ENCODE measurements at regions not wholly inside any gene's neighbourhood (a gene's known extent, or its start where the extent isn't known, plus 50 kb on each side); places are given as distances from the start of the nearest gene placed in this dataset.

GRCh38 chr4:188804861-188805260 lies 665.6 kb downstream of the TRIML1 start:
- no peak overlapping the region for H3K27ac Mint-ChIP-seq (ENCODE audit: unreplicated experiment)
- no peak for TF ChIP-seq CTCF (IDR thresholded peaks at IDR 0.05; ENCODE audit: partially characterized antibody, unreplicated experiment)
- no peaks in the 10 kb centered on the region for H3K27me3 Mint-ChIP-seq (ENCODE audit: unreplicated experiment)
- H3K9me3 Mint-ChIP-seq (ENCODE audit: unreplicated experiment) = no peaks in the 10 kb centered on the region
- H3K4me3 Mint-ChIP-seq (ENCODE audit: unreplicated experiment) = no peak overlapping the region
- DNase-seq = no peak
- no peaks in the 10 kb centered on the region for H3K36me3 Mint-ChIP-seq (ENCODE audit: unreplicated experiment)
- H3K4me1 Mint-ChIP-seq (ENCODE audit: low read depth, unreplicated experiment) = peaks cover 3% of the 10 kb centered on the region

- no peak overlapping the region for H3K4me3 Mint-ChIP-seq (ENCODE audit: unreplicated experiment)
- H3K27me3 Mint-ChIP-seq (ENCODE audit: unreplicated experiment) = no peaks in the 10 kb centered on the region
- H3K9me3 Mint-ChIP-seq (ENCODE audit: unreplicated experiment) = no peaks in the 10 kb centered on the region
- no peak for DNase-seq
- H3K27ac Mint-ChIP-seq (ENCODE audit: unreplicated experiment) = no peak overlapping the region
- TF ChIP-seq CTCF (IDR thresholded peaks at IDR 0.05; ENCODE audit: partially characterized antibody, unreplicated experiment) = no peak
- no peaks in the 10 kb centered on the region for H3K36me3 Mint-ChIP-seq (ENCODE audit: unreplicated experiment)
- H3K4me1 Mint-ChIP-seq (ENCODE audit: low read depth, unreplicated experiment) = peaks cover 3% of the 10 kb centered on the region
Measured at GRCh38 chr4:188811121-188811520, 671.9 kb downstream of the TRIML1 start.

- DNase-seq = no peak
- H3K27ac Mint-ChIP-seq (ENCODE audit: unreplicated experiment) = no peak overlapping the region
- no peak for TF ChIP-seq CTCF (IDR thresholded peaks at IDR 0.05; ENCODE audit: partially characterized antibody, unreplicated experiment)
- no peak overlapping the region for H3K4me3 Mint-ChIP-seq (ENCODE audit: unreplicated experiment)
- H3K9me3 Mint-ChIP-seq (ENCODE audit: unreplicated experiment) = no peaks in the 10 kb centered on the region
- no peaks in the 10 kb centered on the region for H3K27me3 Mint-ChIP-seq (ENCODE audit: unreplicated experiment)
- peaks cover 3% of the 10 kb centered on the region for H3K4me1 Mint-ChIP-seq (ENCODE audit: low read depth, unreplicated experiment)
- H3K36me3 Mint-ChIP-seq (ENCODE audit: unreplicated experiment) = no peaks in the 10 kb centered on the region
Measured at GRCh38 chr4:188812644-188813043, 673.4 kb downstream of the TRIML1 start.

GRCh38 chr4:188818300-188818699 lies 679.1 kb downstream of the TRIML1 start:
- no peak for TF ChIP-seq CTCF (IDR thresholded peaks at IDR 0.05; ENCODE audit: partially characterized antibody, unreplicated experiment)
- Mint-ChIP-seq H3K4me1 (ENCODE audit: low read depth, unreplicated experiment) (no peaks in the 10 kb centered on the region), H3K9me3 (ENCODE audit: unreplicated experiment) (no peaks in the 10 kb centered on the region), H3K27me3 (ENCODE audit: unreplicated experiment) (no peaks in the 10 kb centered on the region), H3K27ac (ENCODE audit: unreplicated experiment) (no peak overlapping the region), H3K4me3 (ENCODE audit: unreplicated experiment) (no peak overlapping the region), H3K36me3 (ENCODE audit: unreplicated experiment) (no peaks in the 10 kb centered on the region)
- DNase-seq = no peak

- no peak for DNase-seq
- Mint-ChIP-seq H3K27ac (ENCODE audit: unreplicated experiment) (no peak overlapping the region), H3K9me3 (ENCODE audit: unreplicated experiment) (no peaks in the 10 kb centered on the region), H3K4me3 (ENCODE audit: unreplicated experiment) (no peak overlapping the region), H3K4me1 (ENCODE audit: low read depth, unreplicated experiment) (no peaks in the 10 kb centered on the region), H3K36me3 (ENCODE audit: unreplicated experiment) (no peaks in the 10 kb centered on the region), H3K27me3 (ENCODE audit: unreplicated experiment) (no peaks in the 10 kb centered on the region)
- TF ChIP-seq CTCF (IDR thresholded peaks at IDR 0.05; ENCODE audit: partially characterized antibody, unreplicated experiment) = no peak
Measured at GRCh38 chr4:188819233-188819632, 680.0 kb downstream of the TRIML1 start.

Data from glutamatergic neuron (in vitro differentiated cells).